ENCODE measurements at regions not wholly inside any gene's neighbourhood (a gene's known extent, or its start where the extent isn't known, plus 50 kb on each side); places are given as distances from the start of the nearest gene placed in this dataset.

- in situ Hi-C loops (cut with MboI; ENCODE audit: low pct_unique_long_range_greater_than_20kb in 2 of 9, low sequenced_read_pairs in 9 of 9, unreplicated experiment in 9 of 9): no loop called here
- Histone ChIP-seq H3K27ac (no peak overlapping the region), H3K4me1 (replicated peaks in 1 of 2) (peaks cover 0 to 6% of the 10 kb centered on the region in 2 donors), H3K4me3 (no peak overlapping the region)
- ATAC-seq (replicated peaks in 6 of 8): peak in 2 of 8 experiments; percentile 36 to 57
- whole genome bisulfite sequencing, 10 experiments: 0 to 100% (median 67%) methylated on average over 1 to 4 of the region's 4 CpGs
Measured at GRCh38 chr14:36465178-36465577, 54.9 kb downstream of the NKX2-1 start.

- WGBS, 10 experiments: 27 to 100% (median 62%) methylated on average over 1 of the region's 1 CpG
- ATAC-seq (replicated peaks in 6 of 8): no peak
- in situ Hi-C loops (cut with MboI; ENCODE audit: low pct_unique_long_range_greater_than_20kb in 2 of 9, low sequenced_read_pairs in 9 of 9, unreplicated experiment in 9 of 9): no loop called here
Measured at GRCh38 chr14:36462890-36463289, 57.1 kb downstream of the NKX2-1 start.

GRCh38 chr14:36455241-36455627 lies 64.8 kb downstream of the NKX2-1 start:
- peaks cover 0 to 22% of the 10 kb centered on the region in 2 donors for H3K4me1 ChIP-seq (replicated peaks in 1 of 2)
- in situ Hi-C loops (cut with MboI; ENCODE audit: low pct_unique_long_range_greater_than_20kb in 2 of 9, low sequenced_read_pairs in 9 of 9, unreplicated experiment in 9 of 9): no loop called here
- WGBS, 10 experiments: 6 to 75% (median 49%) methylated on average over 1 to 2 of the region's 2 CpGs; no CpG with 5 or more reads in 2 of the 10 experiments
- no peak overlapping the region for H3K27ac ChIP-seq
- ATAC-seq (replicated peaks in 6 of 8): no peak
- no peak overlapping the region for H3K4me3 ChIP-seq

More at GRCh38 chr14:36462890-36463289, 57.1 kb downstream of the NKX2-1 start:
- Histone ChIP-seq H3K4me1 (replicated peaks in 1 of 2) (peaks cover 0 to 6% of the 10 kb centered on the region in 2 donors), H3K4me3 (no peak overlapping the region), H3K27ac (no peak overlapping the region)

DNA sequence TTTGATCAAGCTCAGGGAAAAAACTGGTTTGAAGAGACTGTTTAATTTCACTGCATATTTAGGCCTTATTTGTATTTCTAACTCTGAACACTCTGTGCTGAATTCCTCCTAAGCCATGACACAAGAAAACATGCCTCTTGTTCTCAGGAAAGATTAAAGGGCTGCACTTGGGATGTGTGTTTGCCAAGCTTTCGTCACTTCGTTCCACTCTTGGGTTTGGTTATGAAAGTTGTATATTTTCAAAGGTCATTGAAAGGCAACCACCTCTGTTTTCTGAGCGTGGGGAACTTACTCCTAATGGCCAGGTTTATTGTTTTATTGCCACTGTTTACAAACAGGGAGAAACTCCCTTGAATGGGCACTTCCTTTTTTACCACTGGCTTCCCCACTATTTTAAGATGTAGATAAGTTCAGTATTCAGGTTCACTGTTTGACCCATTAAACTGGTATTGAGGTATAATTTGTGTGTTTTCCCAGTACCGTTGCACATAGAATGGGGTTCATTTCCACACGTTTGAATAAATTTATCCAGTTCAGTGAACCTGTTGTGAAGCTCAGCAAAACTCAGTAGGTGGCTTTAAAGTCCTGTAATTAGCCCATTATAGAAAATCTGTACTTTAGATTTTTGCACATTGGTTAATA lies 65.3 kb downstream of the NKX2-1 start:
- in situ Hi-C loops (cut with MboI; ENCODE audit: low pct_unique_long_range_greater_than_20kb in 2 of 9, low sequenced_read_pairs in 9 of 9, unreplicated experiment in 9 of 9): no loop called here
- 0 to 67% (median 24%) methylated on average over 1 to 5 of the region's 5 CpGs for WGBS, 10 experiments
- Histone ChIP-seq H3K4me1 (replicated peaks in 1 of 2) (peaks cover 0 to 22% of the 10 kb centered on the region in 2 donors), H3K27ac (no peak overlapping the region), H3K4me3 (no peak overlapping the region)
- no peak for ATAC-seq (replicated peaks in 6 of 8)

DNA sequence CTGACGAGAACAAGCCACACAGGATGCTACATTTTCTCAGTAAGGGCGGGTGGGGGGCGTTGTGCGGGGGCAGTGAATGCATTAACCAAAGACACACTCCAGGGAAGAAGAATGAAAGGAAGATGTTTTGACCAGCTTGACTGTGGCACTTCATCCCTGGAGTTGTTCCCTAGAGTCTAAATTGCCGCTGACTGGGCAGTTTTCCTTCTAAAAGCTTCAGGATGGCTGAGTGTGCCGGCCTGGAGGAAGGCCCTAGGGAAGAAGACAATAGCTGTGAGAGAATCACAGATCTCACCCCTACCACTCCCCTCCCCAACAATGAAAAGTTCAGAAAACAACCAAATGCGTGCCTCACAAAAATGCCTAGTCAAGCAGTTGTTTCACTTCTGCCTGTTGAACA lies 67.2 kb downstream of the NKX2-1 start:
- ATAC-seq (replicated peaks in 6 of 8): no peak
- WGBS, 10 experiments: 10 to 82% (median 50%) methylated on average over 1 to 6 of the region's 7 CpGs; no CpG with 5 or more reads in 1 of the 10 experiments
- in situ Hi-C loops (cut with MboI; ENCODE audit: low pct_unique_long_range_greater_than_20kb in 2 of 9, low sequenced_read_pairs in 9 of 9, unreplicated experiment in 9 of 9): no loop called here
- peaks cover 0 to 22% of the 10 kb centered on the region in 2 donors for H3K4me1 ChIP-seq (replicated peaks in 1 of 2)
- no peak overlapping the region for H3K27ac ChIP-seq
- H3K4me3 ChIP-seq: no peak overlapping the region

- Histone ChIP-seq H3K27ac (no peak overlapping the region), H3K4me3 (no peak overlapping the region), H3K4me1 (replicated peaks in 1 of 2) (peaks cover 0 to 22% of the 10 kb centered on the region in 2 donors)
- 7 to 87% (median 80%) methylated on average over 1 to 6 of the region's 8 CpGs; no CpG with 5 or more reads in 1 of the 10 experiments for WGBS, 10 experiments
- ATAC-seq (replicated peaks in 6 of 8): peak in 3 of 8 experiments; percentile 33 to 86 (median 46)
- in situ Hi-C loops (cut with MboI; ENCODE audit: low pct_unique_long_range_greater_than_20kb in 2 of 9, low sequenced_read_pairs in 9 of 9, unreplicated experiment in 9 of 9): no loop called here
Measured at GRCh38 chr14:36451310-36452065, 68.5 kb downstream of the NKX2-1 start.

- in situ Hi-C loops (cut with MboI; ENCODE audit: low pct_unique_long_range_greater_than_20kb in 2 of 9, low sequenced_read_pairs in 9 of 9, unreplicated experiment in 9 of 9): no loop called here
- 0 to 100% (median 75%) methylated on average over 1 to 4 of the region's 4 CpGs; no CpG with 5 or more reads in 3 of the 10 experiments for WGBS, 10 experiments
- Histone ChIP-seq H3K27ac (no peak overlapping the region), H3K4me1 (replicated peaks in 1 of 2) (peaks cover 0 to 22% of the 10 kb centered on the region in 2 donors), H3K4me3 (no peak overlapping the region)
- ATAC-seq (replicated peaks in 6 of 8): no peak
Measured at GRCh38 chr14:36450550-36450949, 69.5 kb downstream of the NKX2-1 start.

- Histone ChIP-seq H3K4me3 (no peak overlapping the region), H3K4me1 (replicated peaks in 1 of 2) (peaks cover 0 to 22% of the 10 kb centered on the region in 2 donors), H3K27ac (no peak overlapping the region)
- in situ Hi-C loops (cut with MboI; ENCODE audit: low pct_unique_long_range_greater_than_20kb in 2 of 9, low sequenced_read_pairs in 9 of 9, unreplicated experiment in 9 of 9): no loop called here
- 31 to 92% (median 70%) methylated on average over 1 to 3 of the region's 4 CpGs; no CpG with 5 or more reads in 1 of the 10 experiments for WGBS, 10 experiments
- ATAC-seq (replicated peaks in 6 of 8): no peak
Measured at GRCh38 chr14:36449903-36450302, 70.1 kb downstream of the NKX2-1 start.

GRCh38 chr14:36443374-36443773 lies 76.7 kb downstream of the NKX2-1 start:
- Histone ChIP-seq H3K4me1 (replicated peaks in 1 of 2) (peaks cover 11 to 13% of the 10 kb centered on the region in 2 donors), H3K4me3 (no peak overlapping the region), H3K27ac (peak overlapping the region in 1 of 2 donors; percentile 37)
- in situ Hi-C loops (cut with MboI; ENCODE audit: low pct_unique_long_range_greater_than_20kb in 2 of 9, low sequenced_read_pairs in 9 of 9, unreplicated experiment in 9 of 9): no loop called here
- WGBS, 10 experiments: 0 to 40% (median 2%) methylated on average over 1 to 4 of the region's 4 CpGs
- peak in 3 of 8 experiments; percentile 5 to 24 (median 13) for ATAC-seq (replicated peaks in 6 of 8)

DNA sequence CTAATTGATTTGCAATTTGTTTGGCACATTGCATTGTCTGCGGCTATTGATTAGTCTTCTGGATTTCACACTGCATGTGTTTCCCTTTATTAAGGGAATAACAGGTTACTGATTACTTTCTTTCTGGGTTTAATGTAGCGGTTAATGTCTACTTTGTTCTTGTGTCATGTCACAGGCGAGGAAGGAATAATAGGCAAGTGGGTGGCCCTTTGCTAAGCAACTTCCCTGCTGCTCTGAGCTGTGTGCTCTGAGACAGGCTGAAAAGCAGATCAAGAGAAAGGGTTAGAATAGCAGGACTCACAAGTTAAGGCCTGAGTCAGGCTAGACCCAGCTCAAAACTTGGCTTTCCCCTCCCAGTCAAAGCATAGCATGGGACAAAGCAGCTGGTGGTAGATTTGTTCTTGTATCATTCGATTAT lies 77.2 kb downstream of the NKX2-1 start:
- in situ Hi-C loops (cut with MboI; ENCODE audit: low pct_unique_long_range_greater_than_20kb in 2 of 9, low sequenced_read_pairs in 9 of 9, unreplicated experiment in 9 of 9): no loop called here
- 0 to 60% (median 16%) methylated on average over 1 to 4 of the region's 4 CpGs; no CpG with 5 or more reads in 1 of the 10 experiments for WGBS, 10 experiments
- H3K27ac ChIP-seq: no peak overlapping the region
- H3K4me3 ChIP-seq: no peak overlapping the region
- peak in 5 of 8 experiments; percentile 84 to 98 (median 95) for ATAC-seq (replicated peaks in 6 of 8)
- peaks cover 11 to 13% of the 10 kb centered on the region in 2 donors for H3K4me1 ChIP-seq (replicated peaks in 1 of 2)

DNA sequence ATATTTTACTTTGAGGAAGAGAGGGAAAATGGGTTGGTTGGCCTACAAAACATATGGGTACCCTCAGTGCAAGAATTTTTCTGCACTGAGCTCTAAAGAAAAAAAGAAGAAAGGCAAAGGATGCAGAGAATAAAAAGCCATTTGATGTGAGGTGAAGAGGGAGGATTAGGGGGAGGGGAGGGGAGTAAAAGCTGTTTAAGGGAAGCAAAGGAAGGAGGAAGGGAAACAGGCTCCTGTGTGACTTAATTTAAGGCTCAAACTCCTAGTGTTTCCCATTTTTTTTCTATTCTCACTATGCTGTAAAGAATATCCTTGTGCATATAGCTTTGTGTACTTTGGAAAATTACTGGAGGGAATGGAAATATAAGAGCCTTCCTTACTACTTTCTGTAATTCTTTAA lies 78.7 kb downstream of the NKX2-1 start:
- in situ Hi-C loops (cut with MboI; ENCODE audit: low pct_unique_long_range_greater_than_20kb in 2 of 9, low sequenced_read_pairs in 9 of 9, unreplicated experiment in 9 of 9): no loop called here
- ATAC-seq (replicated peaks in 6 of 8): no peak
- H3K27ac ChIP-seq: no peak overlapping the region
- no peak overlapping the region for H3K4me3 ChIP-seq
- peaks cover 11 to 13% of the 10 kb centered on the region in 2 donors for H3K4me1 ChIP-seq (replicated peaks in 1 of 2)

DNA sequence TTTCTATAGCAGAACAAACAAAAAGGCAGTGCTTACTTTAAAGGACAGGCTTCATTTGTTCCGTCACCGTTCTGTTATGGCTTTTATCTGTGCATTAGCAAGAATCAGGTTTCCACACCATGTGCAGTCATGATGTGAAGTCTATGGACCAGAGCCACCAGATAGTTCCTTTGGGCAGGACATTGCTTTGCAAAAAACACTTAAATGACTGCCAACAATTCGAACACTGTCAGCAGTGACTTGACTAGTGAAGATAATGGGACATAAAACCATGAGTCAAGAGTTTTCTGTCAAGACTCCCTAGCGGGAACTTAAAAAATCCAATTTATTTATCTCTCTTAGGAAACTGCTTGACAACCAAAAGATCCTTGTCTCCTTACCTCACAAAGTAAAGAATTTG lies 80.3 kb downstream of the NKX2-1 start:
- ATAC-seq (replicated peaks in 6 of 8): peak in 3 of 8 experiments; percentile 13 to 72 (median 30)
- no peak overlapping the region for H3K4me3 ChIP-seq
- 2 to 84% (median 50%) methylated on average over 1 to 4 of the region's 4 CpGs for WGBS, 10 experiments
- H3K27ac ChIP-seq: no peak overlapping the region
- in situ Hi-C loops (cut with MboI; ENCODE audit: low pct_unique_long_range_greater_than_20kb in 2 of 9, low sequenced_read_pairs in 9 of 9, unreplicated experiment in 9 of 9): no loop called here
- H3K4me1 ChIP-seq (replicated peaks in 1 of 2): peaks cover 11 to 13% of the 10 kb centered on the region in 2 donors

DNA sequence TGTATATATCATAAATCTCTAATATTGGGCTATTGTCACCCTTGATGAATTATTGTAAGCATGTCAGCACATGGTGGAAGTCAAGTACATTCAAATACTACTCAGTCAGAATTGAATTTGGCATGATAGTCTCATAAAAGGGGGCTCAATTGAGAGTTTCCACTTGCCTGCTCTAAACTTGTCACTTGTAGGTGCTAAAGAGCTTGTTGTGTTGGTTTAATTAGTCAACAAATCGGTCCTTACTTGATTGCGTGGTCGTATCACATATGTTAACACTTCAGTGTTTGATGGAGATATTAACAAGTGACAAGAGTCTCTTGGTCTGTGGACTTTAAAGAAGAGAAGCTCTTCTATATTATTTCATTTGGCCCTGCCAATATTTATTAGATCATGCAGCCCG lies 81.1 kb downstream of the NKX2-1 start:
- peaks cover 11 to 13% of the 10 kb centered on the region in 2 donors for H3K4me1 ChIP-seq (replicated peaks in 1 of 2)
- ATAC-seq (replicated peaks in 6 of 8): no peak
- WGBS, 10 experiments: 0 to 88% (median 52%) methylated on average over 2 to 4 of the region's 4 CpGs; no CpG with 5 or more reads in 2 of the 10 experiments
- H3K27ac ChIP-seq: no peak overlapping the region
- no peak overlapping the region for H3K4me3 ChIP-seq
- in situ Hi-C loops (cut with MboI; ENCODE audit: low pct_unique_long_range_greater_than_20kb in 2 of 9, low sequenced_read_pairs in 9 of 9, unreplicated experiment in 9 of 9): no loop called here
